ENCODE measurements at regions not wholly inside any gene's neighbourhood (a gene's known extent, or its start where the extent isn't known, plus 50 kb on each side); places are given as distances from the start of the nearest gene placed in this dataset.
A peak's percentile ranks its signal among the peaks of the same experiment; 100 is the strongest.

- H3K27me3 ChIP-seq (ENCODE audit: control insufficient read depth, insufficient read depth, low read length) = no peaks in the 10 kb centered on the region
- no peak overlapping the region for H3K4me3 ChIP-seq (ENCODE audit: low read depth, low read length)
- H3K36me3 ChIP-seq (ENCODE audit: control insufficient read depth, insufficient read depth, low read length) = no peaks in the 10 kb centered on the region
- TF ChIP-seq CTCF (IDR thresholded peaks at IDR 0.05; ENCODE audit: insufficient read depth, low read length, severe bottlenecking) = no peak
- DNase-seq (ENCODE audit: low read depth) = no peak
- no peak for FAIRE-seq
These were observed 169.7 kb upstream of the SMARCA2 start for GRCh38 chr9:1845425-1845824.

- no peak for TF ChIP-seq CTCF (IDR thresholded peaks at IDR 0.05; ENCODE audit: insufficient read depth, low read length, severe bottlenecking)
- Histone ChIP-seq H3K27me3 (ENCODE audit: control insufficient read depth, insufficient read depth, low read length) (no peaks in the 10 kb centered on the region), H3K36me3 (ENCODE audit: control insufficient read depth, insufficient read depth, low read length) (no peaks in the 10 kb centered on the region), H3K4me3 (ENCODE audit: low read depth, low read length) (no peak overlapping the region)
- FAIRE-seq (no peak), DNase-seq (ENCODE audit: low read depth) (no peak)
These were observed 159.4 kb upstream of the SMARCA2 start for GRCh38 chr9:1855726-1856125.

- H3K36me3 ChIP-seq (ENCODE audit: control insufficient read depth, insufficient read depth, low read length) = no peaks in the 10 kb centered on the region
- no peak for DNase-seq (ENCODE audit: low read depth)
- FAIRE-seq = no peak
- no peak overlapping the region for H3K4me3 ChIP-seq (ENCODE audit: low read depth, low read length)
- H3K27me3 ChIP-seq (ENCODE audit: control insufficient read depth, insufficient read depth, low read length) = no peaks in the 10 kb centered on the region
- TF ChIP-seq CTCF (IDR thresholded peaks at IDR 0.05; ENCODE audit: insufficient read depth, low read length, severe bottlenecking) = no peak
These were observed 157.3 kb upstream of the SMARCA2 start for GRCh38 chr9:1857808-1858207.

GRCh38 chr9:1869843-1870242 is 145.3 kb upstream of the SMARCA2 start:
- Histone ChIP-seq H3K4me3 (ENCODE audit: low read depth, low read length) (no peak overlapping the region), H3K27me3 (ENCODE audit: control insufficient read depth, insufficient read depth, low read length) (no peaks in the 10 kb centered on the region), H3K36me3 (ENCODE audit: control insufficient read depth, insufficient read depth, low read length) (no peaks in the 10 kb centered on the region)
- peak; percentile 35 for TF ChIP-seq CTCF (IDR thresholded peaks at IDR 0.05; ENCODE audit: insufficient read depth, low read length, severe bottlenecking)
- peak; percentile 27 for DNase-seq (ENCODE audit: low read depth)
- FAIRE-seq = no peak

GRCh38 chr9:1870915-1871314 is 144.2 kb upstream of the SMARCA2 start:
- Histone ChIP-seq H3K27me3 (ENCODE audit: control insufficient read depth, insufficient read depth, low read length) (no peaks in the 10 kb centered on the region), H3K4me3 (ENCODE audit: low read depth, low read length) (no peak overlapping the region), H3K36me3 (ENCODE audit: control insufficient read depth, insufficient read depth, low read length) (no peaks in the 10 kb centered on the region)
- no peak for TF ChIP-seq CTCF (IDR thresholded peaks at IDR 0.05; ENCODE audit: insufficient read depth, low read length, severe bottlenecking)
- no peak for FAIRE-seq
- no peak for DNase-seq (ENCODE audit: low read depth)

GRCh38 chr9:1871626-1872419 is 143.3 kb upstream of the SMARCA2 start:
- no peak for TF ChIP-seq CTCF (IDR thresholded peaks at IDR 0.05; ENCODE audit: insufficient read depth, low read length, severe bottlenecking)

More at GRCh38 chr9:1871626-1872419, 143.3 kb upstream of the SMARCA2 start:
- H3K36me3 ChIP-seq (ENCODE audit: control insufficient read depth, insufficient read depth, low read length) = no peaks in the 10 kb centered on the region
- DNase-seq (ENCODE audit: low read depth) = peak; percentile 35
- no peak overlapping the region for H3K4me3 ChIP-seq (ENCODE audit: low read depth, low read length)
- FAIRE-seq = no peak
- no peaks in the 10 kb centered on the region for H3K27me3 ChIP-seq (ENCODE audit: control insufficient read depth, insufficient read depth, low read length)
